SK-N-SH (cell line): ENCODE measurements at regions not wholly inside any gene's neighbourhood (a gene's known extent, or its start where the extent isn't known, plus 50 kb on each side); places are given as distances from the start of the nearest gene placed in this dataset.
A peak's percentile ranks its signal among the peaks of the same experiment; 100 is the strongest.

Experiments
- CTCF ChIA-PET: fragments of 300-600, 350-600 bp; formaldehyde crosslinking; extraction: SDS; loops from one replicate; lab custom pipeline; 2021; lab: Yijun Ruan, JAX
- POLR2A ChIA-PET: fragments of 350-600 bp; sonication (Branson Sonifier 250); formaldehyde crosslinking; extraction: SDS; loops from one replicate; lab custom pipeline; 2020; ENCODE audit warnings: antibody characterized with exemption, inconsistent platforms; lab: Yijun Ruan, JAX
- DNase-seq: peaks from one replicate; pipeline ENCODE4 v3.0.0; 2012
- H2AFZ ChIP-seq: fragments of 200-600 bp; sonication (generic); 2 replicates; pipeline ENCODE4 v1.8.1; 2016; ENCODE audit warnings: antibody characterized with exemption, mild to moderate bottlenecking, low read depth
- H3F3A ChIP-seq: fragments of 200-600 bp; sonication (generic); replicated peaks from 2 replicates; pipeline ENCODE3; 2016; ENCODE audit warnings: antibody characterized with exemption, mild to moderate bottlenecking; ENCODE audit not compliant: insufficient read depth
- H3K27ac ChIP-seq, 2 experiments: fragments of 200-500 bp in 1 of 2; fragments of 200-600 bp in 1 of 2; sonication (Bioruptor generic) in 1 of 2; sonication (generic), shearing (Covaris generic) in 1 of 2; 2 replicates each; pipeline versions ENCODE4 v1.5.1 to v1.6.1; 2014 to 2016; ENCODE audit warnings: low read depth in 2 of 2, inconsistent platforms in 1 of 2, low read length in 1 of 2, mild to moderate bottlenecking in 1 of 2, mixed read lengths in 1 of 2
- H3K27me3 ChIP-seq: fragments of 200-600 bp; sonication (generic), shearing (Covaris generic); 2 replicates; pipeline ENCODE4 v1.6.1; 2016; ENCODE audit warnings: mixed run types; ENCODE audit not compliant: insufficient read depth
- H3K36me3 ChIP-seq, 2 experiments: fragments of 200-500 bp in 1 of 2; fragments of 200-600 bp in 1 of 2; sonication (Bioruptor generic) in 1 of 2; sonication (generic) in 1 of 2; replicated peaks in 1 of 2; 2 replicates each; pipeline versions ENCODE3 to v1.5.1; 2014 to 2016; ENCODE audit warnings: low read length in 1 of 2, mild to moderate bottlenecking in 1 of 2; ENCODE audit not compliant: insufficient read depth in 2 of 2, control insufficient read depth in 1 of 2
- H3K4me1 ChIP-seq, 2 experiments: fragments of 200-500 bp in 1 of 2; fragments of 200-600 bp in 1 of 2; sonication (Bioruptor generic) in 1 of 2; sonication (generic), shearing (Covaris generic) in 1 of 2; 2 replicates each; pipeline versions ENCODE4 v1.5.1 to v1.6.1; 2014 to 2016; ENCODE audit warnings: low read depth in 1 of 2, low read length in 1 of 2, mixed run types in 1 of 2; ENCODE audit not compliant: insufficient read depth in 2 of 2, control insufficient read depth in 1 of 2
- H3K4me2 ChIP-seq: fragments of 200-600 bp; sonication (generic), shearing (Covaris generic); 2 replicates; pipeline ENCODE4 v1.6.1; 2017; ENCODE audit warnings: mixed run types
- H3K4me3 ChIP-seq, 2 experiments: fragments of 200-500 bp in 1 of 2; fragments of 200-600 bp in 1 of 2; sonication (Bioruptor generic) in 1 of 2; sonication (generic), shearing (Covaris generic) in 1 of 2; 2 replicates each; pipeline versions ENCODE4 v1.5.1 to v1.8.1; 2014 to 2016; ENCODE audit warnings: low read depth in 2 of 2, inconsistent platforms in 1 of 2, low read length in 1 of 2, mild to moderate bottlenecking in 1 of 2, mixed read lengths in 1 of 2, moderate library complexity in 1 of 2
- H3K79me2 ChIP-seq: fragments of 200-600 bp; sonication (generic); 2 replicates; pipeline ENCODE4 v1.8.1; 2017; ENCODE audit warnings: mild to moderate bottlenecking; ENCODE audit not compliant: insufficient read depth
- H3K9ac ChIP-seq: fragments of 200-600 bp; sonication (generic); 2 replicates; pipeline ENCODE4 v1.6.1; 2017; ENCODE audit warnings: mixed run types
- H3K9me2 ChIP-seq: fragments of 200-600 bp; sonication (generic); 2 replicates; pipeline ENCODE4 v1.6.1; 2017; ENCODE audit warnings: mixed run types
- H3K9me3 ChIP-seq: fragments of 200-600 bp; sonication (generic); 2 replicates; pipeline ENCODE4 v1.6.1; 2017; ENCODE audit warnings: mixed run types, mild to moderate bottlenecking, moderate library complexity
- H4K20me1 ChIP-seq: fragments of 200-600 bp; sonication (generic); 2 replicates; pipeline ENCODE4 v1.6.1; 2017; ENCODE audit warnings: mild to moderate bottlenecking, mixed run types; ENCODE audit not compliant: insufficient read depth
- CHD2 ChIP-seq: fragments of 150-350 bp; IDR thresholded peaks from 2 replicates; pipeline ENCODE4 v1.6.1; 2018; ENCODE audit warnings: low read length; ENCODE audit not compliant: partially characterized antibody
- GABPA ChIP-seq: IDR thresholded peaks from 2 replicates; pipeline ENCODE4 v1.4.0; 2012; ENCODE audit warnings: low read depth, mild to moderate bottlenecking
- GATA2 ChIP-seq: sonication (generic); formaldehyde crosslinking; IDR thresholded peaks from 2 replicates; pipeline ENCODE4 v1.5.0; 2020; ENCODE audit warnings: mild to moderate bottlenecking, missing genetic modification reagents
- MAX ChIP-seq: IDR thresholded peaks from 2 replicates; pipeline ENCODE4 v1.4.0; 2012; ENCODE audit warnings: low read depth
- MEF2A ChIP-seq: IDR thresholded peaks from 2 replicates; pipeline ENCODE4 v1.4.0; 2012; ENCODE audit warnings: low read depth, borderline replicate concordance
- MXI1 ChIP-seq: IDR thresholded peaks from 2 replicates; pipeline ENCODE4 v1.6.1; 2012; ENCODE audit warnings: mild to moderate bottlenecking, low read depth, low read length, improper control_type of control experiment
- NFIC ChIP-seq: IDR thresholded peaks from 2 replicates; pipeline ENCODE4 v1.4.0; 2012; ENCODE audit warnings: borderline replicate concordance
- TAF1 ChIP-seq: IDR thresholded peaks from 2 replicates; pipeline ENCODE4 v1.6.1; 2012; ENCODE audit warnings: low read depth, mild to moderate bottlenecking, low read length, moderate library complexity, borderline replicate concordance
- TCF12 ChIP-seq: IDR thresholded peaks from 2 replicates; pipeline ENCODE4 v1.4.0; 2012
- WGBS: methylation state at CpG from one replicate; pipeline ENCODE4 v1.1.6; 2017; ENCODE audit warnings: low lambda C conversion rate; 5-methylcytosine and 5-hydroxymethylcytosine counted together
- TF ChIP-seq, protein P1 (sequence below): IDR thresholded peaks from 2 replicates; pipeline ENCODE4 v1.4.0; 2012; ENCODE audit warnings: low read depth, borderline replicate concordance
- TF ChIP-seq, protein P2 (sequence below): IDR thresholded peaks from 2 replicates; pipeline ENCODE4 v1.6.1; 2012; ENCODE audit warnings: mild to moderate bottlenecking, low read depth, low read length, moderate library complexity

- no peak for TF ChIP-seq MAX
- no peak for TF ChIP-seq MXI1
- no peak for TF ChIP-seq NFIC
- TF ChIP-seq CHD2, result no peak
- TF ChIP-seq, protein P1, sequence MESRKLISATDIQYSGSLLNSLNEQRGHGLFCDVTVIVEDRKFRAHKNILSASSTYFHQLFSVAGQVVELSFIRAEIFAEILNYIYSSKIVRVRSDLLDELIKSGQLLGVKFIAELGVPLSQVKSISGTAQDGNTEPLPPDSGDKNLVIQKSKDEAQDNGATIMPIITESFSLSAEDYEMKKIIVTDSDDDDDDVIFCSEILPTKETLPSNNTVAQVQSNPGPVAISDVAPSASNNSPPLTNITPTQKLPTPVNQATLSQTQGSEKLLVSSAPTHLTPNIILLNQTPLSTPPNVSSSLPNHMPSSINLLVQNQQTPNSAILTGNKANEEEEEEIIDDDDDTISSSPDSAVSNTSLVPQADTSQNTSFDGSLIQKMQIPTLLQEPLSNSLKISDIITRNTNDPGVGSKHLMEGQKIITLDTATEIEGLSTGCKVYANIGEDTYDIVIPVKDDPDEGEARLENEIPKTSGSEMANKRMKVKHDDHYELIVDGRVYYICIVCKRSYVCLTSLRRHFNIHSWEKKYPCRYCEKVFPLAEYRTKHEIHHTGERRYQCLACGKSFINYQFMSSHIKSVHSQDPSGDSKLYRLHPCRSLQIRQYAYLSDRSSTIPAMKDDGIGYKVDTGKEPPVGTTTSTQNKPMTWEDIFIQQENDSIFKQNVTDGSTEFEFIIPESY, result no peak
- no peak for TF ChIP-seq TAF1
- no peak for TF ChIP-seq GABPA
- TF ChIP-seq TCF12, result no peak
- TF ChIP-seq MEF2A, result no peak
- TF ChIP-seq, protein P2, sequence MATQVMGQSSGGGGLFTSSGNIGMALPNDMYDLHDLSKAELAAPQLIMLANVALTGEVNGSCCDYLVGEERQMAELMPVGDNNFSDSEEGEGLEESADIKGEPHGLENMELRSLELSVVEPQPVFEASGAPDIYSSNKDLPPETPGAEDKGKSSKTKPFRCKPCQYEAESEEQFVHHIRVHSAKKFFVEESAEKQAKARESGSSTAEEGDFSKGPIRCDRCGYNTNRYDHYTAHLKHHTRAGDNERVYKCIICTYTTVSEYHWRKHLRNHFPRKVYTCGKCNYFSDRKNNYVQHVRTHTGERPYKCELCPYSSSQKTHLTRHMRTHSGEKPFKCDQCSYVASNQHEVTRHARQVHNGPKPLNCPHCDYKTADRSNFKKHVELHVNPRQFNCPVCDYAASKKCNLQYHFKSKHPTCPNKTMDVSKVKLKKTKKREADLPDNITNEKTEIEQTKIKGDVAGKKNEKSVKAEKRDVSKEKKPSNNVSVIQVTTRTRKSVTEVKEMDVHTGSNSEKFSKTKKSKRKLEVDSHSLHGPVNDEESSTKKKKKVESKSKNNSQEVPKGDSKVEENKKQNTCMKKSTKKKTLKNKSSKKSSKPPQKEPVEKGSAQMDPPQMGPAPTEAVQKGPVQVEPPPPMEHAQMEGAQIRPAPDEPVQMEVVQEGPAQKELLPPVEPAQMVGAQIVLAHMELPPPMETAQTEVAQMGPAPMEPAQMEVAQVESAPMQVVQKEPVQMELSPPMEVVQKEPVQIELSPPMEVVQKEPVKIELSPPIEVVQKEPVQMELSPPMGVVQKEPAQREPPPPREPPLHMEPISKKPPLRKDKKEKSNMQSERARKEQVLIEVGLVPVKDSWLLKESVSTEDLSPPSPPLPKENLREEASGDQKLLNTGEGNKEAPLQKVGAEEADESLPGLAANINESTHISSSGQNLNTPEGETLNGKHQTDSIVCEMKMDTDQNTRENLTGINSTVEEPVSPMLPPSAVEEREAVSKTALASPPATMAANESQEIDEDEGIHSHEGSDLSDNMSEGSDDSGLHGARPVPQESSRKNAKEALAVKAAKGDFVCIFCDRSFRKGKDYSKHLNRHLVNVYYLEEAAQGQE, result no peak
These were observed 166.2 kb upstream of the DTNA start (continued) for GRCh38 chr18:34543945-34544344.

GRCh38 chr18:34544930-34545329 is 165.2 kb upstream of the DTNA start:
- no peaks in the 10 kb centered on the region for H3K9me3 ChIP-seq
- H2AFZ ChIP-seq, result no peak overlapping the region
- H3K4me3 ChIP-seq, result no peak overlapping the region
- no peaks in the 10 kb centered on the region for H3K27me3 ChIP-seq
- no peaks in the 10 kb centered on the region for H3K79me2 ChIP-seq
- H3F3A ChIP-seq, result no peaks in the 10 kb centered on the region
- H3K9me2 ChIP-seq, result no peaks in the 10 kb centered on the region
- H3K9ac ChIP-seq, result no peak overlapping the region
- H3K36me3 ChIP-seq, result no peaks in the 10 kb centered on the region
- 27% methylated on average over 3 of the region's 3 CpGs for WGBS
- no peak overlapping the region for H3K4me2 ChIP-seq
- H4K20me1 ChIP-seq, result no peaks in the 10 kb centered on the region
- no peak for TF ChIP-seq GABPA
- peak; percentile 17; the same call in 1 of the 2 replicates for TF ChIP-seq GATA2 (CRISPR knock-in tag)
- POLR2A ChIA-PET, result no interaction called here
- CTCF ChIA-PET, result no interaction called here
- H3K27ac ChIP-seq, result no peak overlapping the region
- peak; percentile 31 for DNase-seq
- peaks cover 0 to 6% of the 10 kb centered on the region in 2 experiments; a peak in 2 of 4 replicates for H3K4me1 ChIP-seq
